ENCODE measurements at regions not wholly inside any gene's neighbourhood (a gene's known extent, or its start where the extent isn't known, plus 50 kb on each side); places are given as distances from the start of the nearest gene placed in this dataset.

- TF ChIP-seq TAF1 (IDR thresholded peaks at IDR 0.05; ENCODE audit: low read depth, low read length), result no peak
- TF ChIP-seq POLR2A (IDR thresholded peaks at IDR 0.05; ENCODE audit: low read depth, low read length), result no peak
- no peak for TF ChIP-seq POLR2AphosphoS5 (IDR thresholded peaks at IDR 0.05; ENCODE audit: low read depth, low read length)
- TF ChIP-seq POU2F2 (IDR thresholded peaks at IDR 0.05; ENCODE audit: low read depth, low read length), result no peak
- no peak for TF ChIP-seq SPI1 (IDR thresholded peaks at IDR 0.05; ENCODE audit: low read depth, low read length)
Measured at GRCh38 chr10:80734589-80734988, 196.9 kb downstream of the SH2D4B start.

Measured in GM12891 (cell line).